HEK293 (cell line): ENCODE measurements at regions not wholly inside any gene's neighbourhood (a gene's known extent, or its start where the extent isn't known, plus 50 kb on each side); places are given as distances from the start of the nearest gene placed in this dataset.

Experiments used
- CTCF ChIA-PET: fragments of 350-600 bp; formaldehyde crosslinking; extraction: SDS; loops from one replicate; lab custom pipeline; 2021; ENCODE audit warnings: antibody characterized with exemption; lab: Yijun Ruan, JAX
- POLR2A ChIA-PET: fragments of 300-600 bp; formaldehyde crosslinking; extraction: SDS; loops from one replicate; lab custom pipeline; 2020; ENCODE audit warnings: antibody characterized with exemption, inconsistent platforms; lab: Yijun Ruan, JAX
- H3K27ac ChIP-seq: fragments of 200-500 bp; sonication (Bioruptor generic); 2 replicates; pipeline ENCODE4 v1.5.1; 2014; ENCODE audit warnings: low read depth, low read length, control low read depth, inconsistent platforms; ENCODE audit errors: extremely low read depth
- H3K36me3 ChIP-seq, 2 experiments: fragments of 200-500 bp in 1 of 2; sonication (Bioruptor generic) in 1 of 2; 1 replicate in 1 of 2; 2 replicates in 1 of 2; pipeline ENCODE4 v1.5.1; 2014 to 2017; ENCODE audit warnings: inconsistent platforms in 2 of 2, low read length in 2 of 2; ENCODE audit not compliant: control insufficient read depth in 2 of 2, insufficient read depth in 1 of 2
- H3K4me1 ChIP-seq: fragments of 200-500 bp; sonication (Bioruptor generic); 2 replicates; pipeline ENCODE4 v1.5.1; 2014; ENCODE audit warnings: mild to moderate bottlenecking, low read length, inconsistent platforms; ENCODE audit not compliant: control insufficient read depth, insufficient read depth
- H3K4me3 ChIP-seq: 2 replicates; pipeline ENCODE4 v1.5.1; 2011; ENCODE audit warnings: low read depth, mild to moderate bottlenecking, control low read depth, low read length, moderate library complexity
- H3K9me3 ChIP-seq: fragments of 200-500 bp; sonication (Bioruptor generic); 2 replicates; pipeline ENCODE4 v1.5.1; 2014; ENCODE audit warnings: low read depth, low read length, inconsistent platforms; ENCODE audit not compliant: control insufficient read depth, insufficient read depth
- FEZF1 ChIP-seq: fragments of 450-650 bp; formaldehyde crosslinking; IDR thresholded peaks from 2 replicates; pipeline ENCODE4 v1.5.1; 2016; ENCODE audit warnings: missing biosample characterization, missing genetic modification characterization
- GLIS1 ChIP-seq: fragments of 450-650 bp; formaldehyde crosslinking; IDR thresholded peaks from 2 replicates; pipeline ENCODE4 v1.5.1; 2016; ENCODE audit warnings: missing biosample characterization, missing genetic modification characterization
- GLIS2 ChIP-seq: fragments of 450-650 bp; formaldehyde crosslinking; IDR thresholded peaks from 2 replicates; pipeline ENCODE4 v1.5.1; 2016; ENCODE audit warnings: missing biosample characterization, missing genetic modification characterization
- OSR2 ChIP-seq: fragments of 450-650 bp; formaldehyde crosslinking; IDR thresholded peaks from 2 replicates; pipeline ENCODE4 v1.5.1; 2016; ENCODE audit warnings: missing biosample characterization, missing genetic modification characterization
- PATZ1 ChIP-seq: fragments of 450-650 bp; formaldehyde crosslinking; IDR thresholded peaks from 2 replicates; pipeline ENCODE4 v1.5.1; 2016; ENCODE audit warnings: missing biosample characterization, missing genetic modification characterization
- PRDM6 ChIP-seq: fragments of 450-650 bp; formaldehyde crosslinking; IDR thresholded peaks from 2 replicates; pipeline ENCODE4 v1.5.1; 2017; ENCODE audit warnings: missing biosample characterization, missing genetic modification characterization
- RBAK ChIP-seq: fragments of 450-650 bp; formaldehyde crosslinking; IDR thresholded peaks from 2 replicates; pipeline ENCODE4 v1.5.1; 2016; ENCODE audit warnings: missing biosample characterization, missing genetic modification characterization
- SP2 ChIP-seq: fragments of 450-650 bp; formaldehyde crosslinking; IDR thresholded peaks from 2 replicates; pipeline ENCODE4 v1.5.1; 2016; ENCODE audit warnings: missing biosample characterization, missing genetic modification characterization
- SP3 ChIP-seq: fragments of 450-650 bp; formaldehyde crosslinking; IDR thresholded peaks from 2 replicates; pipeline ENCODE4 v1.5.1; 2016; ENCODE audit warnings: missing biosample characterization, missing genetic modification characterization
- WT1 ChIP-seq: fragments of 450-650 bp; formaldehyde crosslinking; IDR thresholded peaks from 2 replicates; pipeline ENCODE4 v1.5.1; 2016; ENCODE audit warnings: missing biosample characterization, missing genetic modification characterization
- ZBTB48 ChIP-seq: fragments of 450-650 bp; formaldehyde crosslinking; IDR thresholded peaks from 2 replicates; pipeline ENCODE4 v1.5.1; 2016; ENCODE audit warnings: missing biosample characterization, missing genetic modification characterization
- ZFP3 ChIP-seq: fragments of 450-650 bp; formaldehyde crosslinking; IDR thresholded peaks from 2 replicates; pipeline ENCODE4 v1.5.1; 2016; ENCODE audit warnings: low read depth, missing biosample characterization, missing genetic modification characterization
- ZNF280C ChIP-seq: fragments of 450-650 bp; formaldehyde crosslinking; IDR thresholded peaks from 2 replicates; pipeline ENCODE4 v1.5.1; 2016; ENCODE audit warnings: missing biosample characterization, missing genetic modification characterization
- ZNF341 ChIP-seq: fragments of 450-650 bp; formaldehyde crosslinking; IDR thresholded peaks from 2 replicates; pipeline ENCODE4; 2016; ENCODE audit warnings: low read depth, missing biosample characterization, missing genetic modification characterization
- ZNF350 ChIP-seq: fragments of 450-650 bp; formaldehyde crosslinking; IDR thresholded peaks from 2 replicates; pipeline ENCODE4 v1.5.0; 2017; ENCODE audit warnings: missing biosample characterization, mild to moderate bottlenecking, missing genetic modification characterization
- ZNF404 ChIP-seq: fragments of 450-650 bp; formaldehyde crosslinking; IDR thresholded peaks from 2 replicates; pipeline ENCODE4 v1.5.1; 2017; ENCODE audit warnings: missing biosample characterization, missing genetic modification characterization
- ZNF488 ChIP-seq: fragments of 450-650 bp; formaldehyde crosslinking; IDR thresholded peaks from 2 replicates; pipeline ENCODE4 v1.5.1; 2016; ENCODE audit warnings: missing biosample characterization, missing genetic modification characterization
- ZNF514 ChIP-seq: fragments of 450-650 bp; formaldehyde crosslinking; IDR thresholded peaks from 2 replicates; pipeline ENCODE4 v1.5.1; 2016; ENCODE audit warnings: missing biosample characterization, missing genetic modification characterization
- ZNF585B ChIP-seq: fragments of 450-650 bp; formaldehyde crosslinking; IDR thresholded peaks from 2 replicates; pipeline ENCODE4 v1.5.1; 2016; ENCODE audit warnings: missing biosample characterization, missing genetic modification characterization
- ZNF610 ChIP-seq: fragments of 450-650 bp; formaldehyde crosslinking; IDR thresholded peaks from 2 replicates; pipeline ENCODE4 v1.5.1; 2016; ENCODE audit warnings: missing biosample characterization, missing genetic modification characterization, borderline replicate concordance
- ZNF621 ChIP-seq: fragments of 450-650 bp; formaldehyde crosslinking; IDR thresholded peaks from 2 replicates; pipeline ENCODE4 v1.5.1; 2017; ENCODE audit warnings: missing biosample characterization, missing genetic modification characterization
- ZNF629 ChIP-seq: fragments of 450-650 bp; formaldehyde crosslinking; IDR thresholded peaks from 2 replicates; pipeline ENCODE4 v1.5.1; 2017; ENCODE audit warnings: missing biosample characterization, missing genetic modification characterization
- ZNF654 ChIP-seq: fragments of 450-650 bp; formaldehyde crosslinking; IDR thresholded peaks from 2 replicates; pipeline ENCODE4 v1.5.1; 2016; ENCODE audit warnings: low read depth, missing biosample characterization, missing genetic modification characterization
- ZNF670 ChIP-seq: fragments of 450-650 bp; formaldehyde crosslinking; IDR thresholded peaks from 2 replicates; pipeline ENCODE4 v1.5.1; 2016; ENCODE audit warnings: missing biosample characterization, missing genetic modification characterization, low read depth
- ZSCAN30 ChIP-seq: fragments of 450-650 bp; IDR thresholded peaks from 2 replicates; pipeline ENCODE4 v1.5.1; 2018; ENCODE audit warnings: missing biosample characterization, mild to moderate bottlenecking, missing genetic modification characterization, moderate library complexity

DNA sequence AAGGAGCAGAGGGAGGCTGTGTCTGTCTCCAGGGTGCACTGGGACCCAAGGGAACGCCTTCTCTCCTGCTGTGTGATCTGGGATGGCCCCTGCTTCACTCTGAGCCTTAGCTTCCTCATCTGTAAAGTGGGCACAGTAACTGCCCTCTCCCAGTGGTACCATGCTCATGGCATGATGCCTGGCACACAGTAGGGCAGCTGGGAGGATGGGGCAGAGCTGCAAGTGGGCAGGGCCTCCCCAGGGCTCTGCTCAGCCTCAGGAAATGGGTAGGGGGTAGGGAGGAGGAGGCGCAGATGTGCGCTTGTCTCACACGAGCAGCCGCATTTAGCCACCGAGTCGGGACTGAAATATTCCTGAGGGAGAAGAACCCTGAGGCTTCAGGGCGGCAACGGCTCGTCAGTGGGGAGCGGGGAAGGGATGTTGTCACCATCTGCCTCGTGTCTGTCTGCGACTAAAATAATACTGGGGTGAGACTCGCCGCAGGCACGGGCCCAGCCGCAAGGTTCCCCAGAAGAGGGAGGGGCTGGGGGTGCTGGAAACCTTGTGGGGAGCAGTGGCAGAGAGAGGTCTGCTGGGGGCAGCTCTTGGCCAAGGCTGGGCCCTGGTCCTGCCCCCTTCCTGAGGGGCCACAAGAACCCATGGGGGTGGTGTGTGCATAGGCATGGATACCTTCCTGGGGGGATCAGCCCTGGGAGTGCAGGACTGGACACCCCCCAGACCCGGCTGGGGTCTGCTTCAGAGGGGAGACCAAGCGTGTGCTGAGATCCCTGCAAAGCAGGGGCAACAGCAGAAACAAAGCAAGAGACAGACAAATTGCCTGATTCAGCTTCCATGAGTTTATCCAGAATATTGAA lies 55.2 kb upstream of the PSD2 start:
- H3K9me3 ChIP-seq = no peaks in the 10 kb centered on the region
- H3K4me1 ChIP-seq = peaks cover 16% of the 10 kb centered on the region
- H3K27ac ChIP-seq = peak overlapping the region; percentile 79; the same call in 1 of the 2 replicates
- CTCF ChIA-PET = interaction anchor here (0.9 to 2.1 kb wide), 3 partner anchors 23 to 108 kb away, joined by 3 to 14 read pairs (median 4); no protein-coding TSS in a partner anchor
- POLR2A ChIA-PET = interaction anchor here (0.8 to 1.4 kb wide), 2 partner anchors 29 to 92 kb away, joined by 3 to 5 read pairs; partner anchors contain the start of gene CXXC5
- no peak overlapping the region for H3K4me3 ChIP-seq
- no peaks in the 10 kb centered on the region for H3K36me3 ChIP-seq
- TF ChIP-seq ZBTB48 (tag by site-specific recombination) = 0 out of 2 replicates have a peak, but pooled peaks have one; percentile 31
- no peak for TF ChIP-seq WT1 (tag by site-specific recombination)
- no peak for TF ChIP-seq PATZ1 (tag by site-specific recombination)
- 0 out of 2 replicates have a peak, but pooled peaks have one; percentile 40 for TF ChIP-seq ZNF280C
- TF ChIP-seq GLIS1 (tag by site-specific recombination) = peak; percentile 69
- TF ChIP-seq GLIS2 = peak; percentile 50; the same call in 1 of the 2 replicates
- TF ChIP-seq ZNF514 (tag by site-specific recombination) = no peak

- Histone ChIP-seq H3K4me1 (peaks cover 22% of the 10 kb centered on the region), H3K36me3 (no peaks in the 10 kb centered on the region), H3K4me3 (no peak overlapping the region), H3K9me3 (no peaks in the 10 kb centered on the region), H3K27ac (no peak overlapping the region)
- TF ChIP-seq ZNF629 (tag by site-specific recombination) (no peak), ZFP3 (tag by site-specific recombination) (no peak), SP3 (tag by site-specific recombination) (no peak), ZNF670 (tag by site-specific recombination) (no peak), ZSCAN30 (tag by site-specific recombination) (no peak), ZNF488 (no peak), SP2 (no peak)
- CTCF ChIA-PET = no interaction called here
- POLR2A ChIA-PET = no interaction called here
Observed at GRCh38 chr5:139740992-139741672, 54.5 kb upstream of the PSD2 start.

- no peak overlapping the region for H3K4me3 ChIP-seq
- TF ChIP-seq ZNF341 (tag by site-specific recombination) (no peak), ZNF654 (no peak), ZNF621 (no peak), OSR2 (tag by site-specific recombination) (no peak), FEZF1 (tag by site-specific recombination) (no peak), RBAK (tag by site-specific recombination) (no peak), PRDM6 (tag by site-specific recombination) (no peak), ZNF585B (tag by site-specific recombination) (no peak), GLIS2 (no peak), ZNF404 (tag by site-specific recombination) (no peak), ZNF350 (no peak), ZNF610 (tag by site-specific recombination) (no peak)
- H3K36me3 ChIP-seq = no peaks in the 10 kb centered on the region
- no peak overlapping the region for H3K27ac ChIP-seq
- peaks cover 24% of the 10 kb centered on the region for H3K4me1 ChIP-seq
- H3K9me3 ChIP-seq = no peaks in the 10 kb centered on the region
- ChIA-PET CTCF (interaction anchor here (1.2 kb wide), 1 partner anchor 24 kb away, joined by 6 read pairs; no protein-coding TSS in a partner anchor), POLR2A (no interaction called here)
Observed at GRCh38 chr5:139741823-139742172, 53.8 kb upstream of the PSD2 start.
